ENCODE measurements at regions not wholly inside any gene's neighbourhood (a gene's known extent, or its start where the extent isn't known, plus 50 kb on each side); places are given as distances from the start of the nearest gene placed in this dataset.

GRCh38 chr13:97548138-97548537, 114.2 kb downstream of the RAP2A start:
- Mint-ChIP-seq H3K36me3 (ENCODE audit: low read depth, unreplicated experiment) (peaks cover 2% of the 10 kb centered on the region), H3K4me1 (ENCODE audit: low read depth, unreplicated experiment) (peaks cover 17% of the 10 kb centered on the region), H3K4me3 (ENCODE audit: unreplicated experiment) (no peak overlapping the region), H3K27ac (ENCODE audit: unreplicated experiment) (no peak overlapping the region), H3K9me3 (ENCODE audit: unreplicated experiment) (peaks cover 11% of the 10 kb centered on the region), H3K27me3 (ENCODE audit: low read depth, unreplicated experiment) (peaks cover 2% of the 10 kb centered on the region)
- DNase-seq (ENCODE audit: low read depth) (no peak), FAIRE-seq (no peak)
- Histone ChIP-seq H3K4me1 (ENCODE audit: insufficient read depth, low read length) (no peaks in the 10 kb centered on the region), H3K9me3 (ENCODE audit: insufficient read depth, low read depth, low read length) (no peaks in the 10 kb centered on the region), H3K9ac (ENCODE audit: low read length) (no peak overlapping the region), H3K79me2 (ENCODE audit: insufficient read depth, low read length) (no peaks in the 10 kb centered on the region), H4K20me1 (ENCODE audit: insufficient read depth, low read length) (no peaks in the 10 kb centered on the region), H3K27me3 (ENCODE audit: insufficient read depth, low read length) (no peaks in the 10 kb centered on the region), H3K4me2 (ENCODE audit: low read length) (no peak overlapping the region), H3K27ac (ENCODE audit: low read depth, low read length) (no peak overlapping the region), H3K4me3 (ENCODE audit: insufficient read depth, low read depth, low read length) (no peak overlapping the region), H3K36me3 (ENCODE audit: insufficient read depth, low read length) (no peaks in the 10 kb centered on the region), H2AFZ (ENCODE audit: low read depth, low read length) (no peak overlapping the region)
- TF ChIP-seq, protein P1, sequence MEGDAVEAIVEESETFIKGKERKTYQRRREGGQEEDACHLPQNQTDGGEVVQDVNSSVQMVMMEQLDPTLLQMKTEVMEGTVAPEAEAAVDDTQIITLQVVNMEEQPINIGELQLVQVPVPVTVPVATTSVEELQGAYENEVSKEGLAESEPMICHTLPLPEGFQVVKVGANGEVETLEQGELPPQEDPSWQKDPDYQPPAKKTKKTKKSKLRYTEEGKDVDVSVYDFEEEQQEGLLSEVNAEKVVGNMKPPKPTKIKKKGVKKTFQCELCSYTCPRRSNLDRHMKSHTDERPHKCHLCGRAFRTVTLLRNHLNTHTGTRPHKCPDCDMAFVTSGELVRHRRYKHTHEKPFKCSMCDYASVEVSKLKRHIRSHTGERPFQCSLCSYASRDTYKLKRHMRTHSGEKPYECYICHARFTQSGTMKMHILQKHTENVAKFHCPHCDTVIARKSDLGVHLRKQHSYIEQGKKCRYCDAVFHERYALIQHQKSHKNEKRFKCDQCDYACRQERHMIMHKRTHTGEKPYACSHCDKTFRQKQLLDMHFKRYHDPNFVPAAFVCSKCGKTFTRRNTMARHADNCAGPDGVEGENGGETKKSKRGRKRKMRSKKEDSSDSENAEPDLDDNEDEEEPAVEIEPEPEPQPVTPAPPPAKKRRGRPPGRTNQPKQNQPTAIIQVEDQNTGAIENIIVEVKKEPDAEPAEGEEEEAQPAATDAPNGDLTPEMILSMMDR (IDR thresholded peaks at IDR 0.05; ENCODE audit: insufficient read depth, low read depth, low read length) = no peak
- no peak for TF ChIP-seq EZH2 (IDR thresholded peaks at IDR 0.05; ENCODE audit: insufficient read depth, low read length)

GRCh38 chr13:97548711-97549110, 114.7 kb downstream of the RAP2A start:
- no peaks in the 10 kb centered on the region for H3K27me3 ChIP-seq (ENCODE audit: insufficient read depth, low read length)
- H3K4me1 ChIP-seq (ENCODE audit: insufficient read depth, low read length) = no peaks in the 10 kb centered on the region
- H3K27ac Mint-ChIP-seq (ENCODE audit: unreplicated experiment) = no peak overlapping the region
- no peak overlapping the region for H3K27ac ChIP-seq (ENCODE audit: low read depth, low read length)
- no peak overlapping the region for H3K4me3 Mint-ChIP-seq (ENCODE audit: unreplicated experiment)
- TF ChIP-seq, protein P1 (IDR thresholded peaks at IDR 0.05; ENCODE audit: insufficient read depth, low read depth, low read length) = no peak
- TF ChIP-seq EZH2 (IDR thresholded peaks at IDR 0.05; ENCODE audit: insufficient read depth, low read length) = no peak
- no peak overlapping the region for H3K9ac ChIP-seq (ENCODE audit: low read length)
- no peak overlapping the region for H3K4me3 ChIP-seq (ENCODE audit: insufficient read depth, low read depth, low read length)
- no peaks in the 10 kb centered on the region for H3K9me3 ChIP-seq (ENCODE audit: insufficient read depth, low read depth, low read length)
- H4K20me1 ChIP-seq (ENCODE audit: insufficient read depth, low read length) = no peaks in the 10 kb centered on the region
- H3K4me1 Mint-ChIP-seq (ENCODE audit: low read depth, unreplicated experiment) = peaks cover 11% of the 10 kb centered on the region
- DNase-seq (ENCODE audit: low read depth) (no peak), FAIRE-seq (no peak)
- no peaks in the 10 kb centered on the region for H3K36me3 ChIP-seq (ENCODE audit: insufficient read depth, low read length)
- no peaks in the 10 kb centered on the region for H3K79me2 ChIP-seq (ENCODE audit: insufficient read depth, low read length)
- H3K4me2 ChIP-seq (ENCODE audit: low read length) = no peak overlapping the region
- peaks cover under 1% of the 10 kb centered on the region for H3K27me3 Mint-ChIP-seq (ENCODE audit: low read depth, unreplicated experiment)
- peaks cover 9% of the 10 kb centered on the region for H3K9me3 Mint-ChIP-seq (ENCODE audit: unreplicated experiment)
- H3K36me3 Mint-ChIP-seq (ENCODE audit: low read depth, unreplicated experiment) = peaks cover 2% of the 10 kb centered on the region
- H2AFZ ChIP-seq (ENCODE audit: low read depth, low read length) = no peak overlapping the region

GRCh38 chr13:97549201-97549600, 115.2 kb downstream of the RAP2A start:
- Histone ChIP-seq H3K27me3 (ENCODE audit: insufficient read depth, low read length) (no peaks in the 10 kb centered on the region), H2AFZ (ENCODE audit: low read depth, low read length) (no peak overlapping the region), H3K79me2 (ENCODE audit: insufficient read depth, low read length) (no peaks in the 10 kb centered on the region), H3K36me3 (ENCODE audit: insufficient read depth, low read length) (no peaks in the 10 kb centered on the region), H3K9me3 (ENCODE audit: insufficient read depth, low read depth, low read length) (no peaks in the 10 kb centered on the region), H3K4me1 (ENCODE audit: insufficient read depth, low read length) (no peaks in the 10 kb centered on the region), H3K27ac (ENCODE audit: low read depth, low read length) (no peak overlapping the region), H3K4me3 (ENCODE audit: insufficient read depth, low read depth, low read length) (no peak overlapping the region), H3K9ac (ENCODE audit: low read length) (no peak overlapping the region), H3K4me2 (ENCODE audit: low read length) (no peak overlapping the region), H4K20me1 (ENCODE audit: insufficient read depth, low read length) (no peaks in the 10 kb centered on the region)
- no peak for TF ChIP-seq EZH2 (IDR thresholded peaks at IDR 0.05; ENCODE audit: insufficient read depth, low read length)
- TF ChIP-seq, protein P1 (IDR thresholded peaks at IDR 0.05; ENCODE audit: insufficient read depth, low read depth, low read length) = no peak
- Mint-ChIP-seq H3K4me1 (ENCODE audit: low read depth, unreplicated experiment) (peaks cover 6% of the 10 kb centered on the region), H3K36me3 (ENCODE audit: low read depth, unreplicated experiment) (peaks cover 2% of the 10 kb centered on the region), H3K9me3 (ENCODE audit: unreplicated experiment) (peaks cover 8% of the 10 kb centered on the region), H3K27ac (ENCODE audit: unreplicated experiment) (no peak overlapping the region), H3K27me3 (ENCODE audit: low read depth, unreplicated experiment) (no peaks in the 10 kb centered on the region), H3K4me3 (ENCODE audit: unreplicated experiment) (no peak overlapping the region)
- DNase-seq (ENCODE audit: low read depth) = no peak
- FAIRE-seq = no peak
